GM12892 (cell line): ENCODE measurements at regions not wholly inside any gene's neighbourhood (a gene's known extent, or its start where the extent isn't known, plus 50 kb on each side); places are given as distances from the start of the nearest gene placed in this dataset.

Experiments used
- POLR2A ChIP-seq: IDR thresholded peaks from 2 replicates; pipeline ENCODE4 v1.6.1; 2011; ENCODE audit warnings: low read depth, low read length, control low read depth
- POLR2AphosphoS5 ChIP-seq: IDR thresholded peaks from 2 replicates; pipeline ENCODE4 v1.6.1; 2011; ENCODE audit warnings: low read depth, low read length, control low read depth
- TAF1 ChIP-seq: IDR thresholded peaks from 2 replicates; pipeline ENCODE4 v1.6.1; 2011; ENCODE audit warnings: low read depth, mild to moderate bottlenecking, control low read depth, low read length, borderline replicate concordance

DNA sequence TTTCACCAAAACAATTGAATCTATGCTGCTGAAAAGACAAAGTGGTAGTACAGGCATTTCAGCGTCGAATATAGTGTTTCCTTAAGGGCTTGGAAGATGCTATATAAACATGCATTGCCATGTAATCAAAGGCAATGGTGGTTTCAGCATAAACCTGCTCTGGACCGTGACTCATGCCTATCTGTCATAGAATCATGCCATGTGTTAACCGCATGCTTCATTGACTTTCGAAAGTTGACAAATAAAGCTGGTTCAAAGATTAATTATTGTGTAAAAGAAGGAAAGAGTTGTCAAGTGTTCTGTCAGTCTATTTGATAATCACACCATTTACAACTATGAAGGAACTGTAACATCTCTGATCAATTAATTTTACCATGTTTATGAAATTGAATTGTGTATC is 83.2 kb downstream of the FUNDC1 start:
- TF ChIP-seq POLR2A = no peak
- TF ChIP-seq POLR2AphosphoS5 = no peak
- no peak for TF ChIP-seq TAF1
